Ovary (tissue), 3 donors: ENCODE measurements at regions not wholly inside any gene's neighbourhood (a gene's known extent, or its start where the extent isn't known, plus 50 kb on each side); places are given as distances from the start of the nearest gene placed in this dataset.

ENCODE experiments used
- CTCF ChIP-seq, 3 donors: fragments of 450-650 bp in 2 of 3; fragments of 200-600 bp in 1 of 3; IDR thresholded peaks; one replicate each; pipeline versions ENCODE4 v1.5.1 to v1.8.0; 2016 to 2022; ENCODE audit warnings: antibody characterized with exemption in 3 of 3, mild to moderate bottlenecking in 1 of 3
- EP300 ChIP-seq: sonication (generic); formaldehyde crosslinking; IDR thresholded peaks from one replicate; pipeline ENCODE4 v1.6.1; 2017; ENCODE audit warnings: antibody characterized with exemption
- POLR2A ChIP-seq: fragments of 450-650 bp; IDR thresholded peaks from one replicate; pipeline ENCODE4 v1.6.1; 2017; ENCODE audit warnings: antibody characterized with exemption, mild to moderate bottlenecking, moderate library complexity
- donor health status: DM: no; HTN: no; CAD: no.

DNA sequence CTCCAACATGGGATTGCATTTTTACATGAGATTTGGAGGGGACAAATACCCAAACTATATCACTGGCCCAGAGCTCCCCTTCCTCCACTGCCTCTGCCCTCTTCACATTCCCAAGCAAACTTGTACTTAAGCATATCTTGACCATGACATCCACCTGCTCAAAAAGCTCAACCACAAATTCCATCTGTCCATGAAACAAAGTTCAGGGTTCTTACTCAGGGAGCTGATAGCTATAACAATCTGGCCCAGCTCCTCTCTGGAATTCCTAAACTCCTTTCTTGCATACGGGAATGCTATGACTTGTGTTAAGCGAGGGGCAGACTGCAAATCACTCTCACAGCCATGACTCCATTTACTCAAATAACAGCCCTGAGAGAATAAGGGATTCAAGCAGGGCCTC lies 152.1 kb downstream of the GALC start:
- TF ChIP-seq POLR2A (no peak), CTCF (IDR thresholded peaks at IDR 0.05) (no peak), EP300 (no peak)
